H9 (cell line): ENCODE measurements at regions not wholly inside any gene's neighbourhood (a gene's known extent, or its start where the extent isn't known, plus 50 kb on each side); places are given as distances from the start of the nearest gene placed in this dataset.

Experiments
- DNase-seq: peaks from one replicate; pipeline ENCODE4 v3.0.0-alpha.2; 2017
- H2AFZ ChIP-seq: one replicate; pipeline ENCODE4 v1.6.1; 2013; ENCODE audit warnings: mild to moderate bottlenecking, low read length, control low read depth, moderate library complexity
- H2AK5ac ChIP-seq: 2 replicates; pipeline ENCODE4 v1.6.1; 2013; ENCODE audit warnings: low read length, control low read depth, mixed read lengths; ENCODE audit not compliant: insufficient read length
- H2BK120ac ChIP-seq: one replicate; pipeline ENCODE4 v1.6.1; 2013; ENCODE audit warnings: low read depth, mild to moderate bottlenecking, low read length, control low read depth, inconsistent platforms; ENCODE audit not compliant: poor library complexity, severe bottlenecking
- H2BK12ac ChIP-seq: 2 replicates; pipeline ENCODE4 v1.6.1; 2013; ENCODE audit warnings: low read length, control low read depth, mixed read lengths, low read depth; ENCODE audit not compliant: insufficient read length
- H2BK15ac ChIP-seq: 2 replicates; pipeline ENCODE4 v1.6.1; 2013; ENCODE audit warnings: low read depth, low read length, control low read depth
- H2BK20ac ChIP-seq: one replicate; pipeline ENCODE4 v1.6.1; 2013; ENCODE audit warnings: low read depth, mild to moderate bottlenecking, low read length, control low read depth, inconsistent platforms; ENCODE audit not compliant: poor library complexity, severe bottlenecking
- H2BK5ac ChIP-seq: 2 replicates; pipeline ENCODE4 v1.6.1; 2013; ENCODE audit warnings: low read length, control low read depth, mixed read lengths; ENCODE audit not compliant: insufficient read length
- H3K14ac ChIP-seq: 2 replicates; pipeline ENCODE4 v1.6.1; 2013; ENCODE audit warnings: low read length, control low read depth; ENCODE audit not compliant: insufficient read depth
- H3K18ac ChIP-seq: 2 replicates; pipeline ENCODE4 v1.6.1; 2013; ENCODE audit warnings: low read depth, mild to moderate bottlenecking, mixed read lengths, low read length, control low read depth; ENCODE audit not compliant: insufficient read length
- H3K23ac ChIP-seq: 2 replicates; pipeline ENCODE4 v1.6.1; 2013; ENCODE audit warnings: low read length, control low read depth, mixed read lengths, low read depth; ENCODE audit not compliant: insufficient read length
- H3K23me2 ChIP-seq: 2 replicates; pipeline ENCODE4 v1.6.1; 2013; ENCODE audit warnings: low read depth, mild to moderate bottlenecking, mixed read lengths, low read length, control low read depth; ENCODE audit not compliant: insufficient read length, poor library complexity, severe bottlenecking
- H3K27ac ChIP-seq: 2 replicates; pipeline ENCODE4 v1.5.1; 2013; ENCODE audit warnings: low read length, control low read depth, mixed read lengths, low read depth; ENCODE audit not compliant: insufficient read length
- H3K27me3 ChIP-seq: 2 replicates; pipeline ENCODE4 v1.6.1; 2013; ENCODE audit warnings: low read length, control low read depth, inconsistent platforms; ENCODE audit not compliant: insufficient read depth
- H3K4ac ChIP-seq: 2 replicates; pipeline ENCODE4 v1.6.1; 2013; ENCODE audit warnings: low read depth, mild to moderate bottlenecking, control low read depth, inconsistent platforms, low read length, moderate library complexity
- H3K4me1 ChIP-seq: 2 replicates; pipeline ENCODE4 v1.6.1; 2013; ENCODE audit warnings: low read length, control low read depth, inconsistent platforms; ENCODE audit not compliant: insufficient read depth
- H3K4me2 ChIP-seq: 2 replicates; pipeline ENCODE4 v1.6.1; 2013; ENCODE audit warnings: low read length, control low read depth, mixed read lengths; ENCODE audit not compliant: insufficient read length, insufficient read depth
- H3K56ac ChIP-seq: 2 replicates; pipeline ENCODE4 v1.6.1; 2013; ENCODE audit warnings: low read depth, mild to moderate bottlenecking, mixed read lengths, low read length, control low read depth; ENCODE audit not compliant: insufficient read length
- H3K79me1 ChIP-seq: 2 replicates; pipeline ENCODE4 v1.6.1; 2013; ENCODE audit warnings: low read depth, mild to moderate bottlenecking, moderate library complexity, low read length, control low read depth, inconsistent platforms; ENCODE audit not compliant: insufficient read depth, poor library complexity, severe bottlenecking
- H3K79me2 ChIP-seq: 2 replicates; pipeline ENCODE4 v1.6.1; 2013; ENCODE audit warnings: low read length, control low read depth, inconsistent platforms; ENCODE audit not compliant: insufficient read depth
- H3K9ac ChIP-seq: 2 replicates; pipeline ENCODE4 v1.6.1; 2013; ENCODE audit warnings: low read length, control low read depth, mixed read lengths; ENCODE audit not compliant: insufficient read length; ENCODE audit errors: extremely low read depth
- H3K9me3 ChIP-seq: one replicate; pipeline ENCODE4 v1.6.1; 2013; ENCODE audit warnings: low read depth, low read length, inconsistent platforms; ENCODE audit not compliant: control insufficient read depth
- H3T11ph ChIP-seq: one replicate; pipeline ENCODE4 v1.6.1; 2013; ENCODE audit warnings: mild to moderate bottlenecking, low read length, control low read depth, inconsistent platforms
- H4K20me1 ChIP-seq: one replicate; pipeline ENCODE4 v1.6.1; 2013; ENCODE audit not compliant: control insufficient read depth, insufficient read length, insufficient read depth
- H4K5ac ChIP-seq: 2 replicates; pipeline ENCODE4 v1.6.1; 2013; ENCODE audit warnings: low read depth, mild to moderate bottlenecking, mixed read lengths, low read length, control low read depth; ENCODE audit not compliant: insufficient read length
- H4K8ac ChIP-seq: replicated peaks from 2 replicates; pipeline ENCODE4 v1.6.1; 2013; ENCODE audit warnings: low read length, control low read depth, mixed read lengths, low read depth; ENCODE audit not compliant: insufficient read length
- H4K91ac ChIP-seq: 2 replicates; pipeline ENCODE4 v1.6.1; 2013; ENCODE audit warnings: low read depth, mild to moderate bottlenecking, moderate library complexity, mixed read lengths, low read length, control low read depth; ENCODE audit not compliant: insufficient read length
- H3K27ac Mint-ChIP-seq, 3 experiments: 2 replicates in 2 of 3; 3 replicates in 1 of 3; pipeline ENCODE4 v1.8.0; 2020 to 2021; ENCODE audit warnings: mixed read lengths in 3 of 3, mild to moderate bottlenecking in 1 of 3, moderate library complexity in 1 of 3
- H3K27me3 Mint-ChIP-seq: 2 replicates; pipeline ENCODE4 v1.8.0; 2021; ENCODE audit warnings: low read depth, mild to moderate bottlenecking, moderate library complexity, mixed read lengths
- H3K36me3 Mint-ChIP-seq, 3 experiments: 2 replicates in 2 of 3; 3 replicates in 1 of 3; pipeline ENCODE4 v1.8.0; 2020 to 2021; ENCODE audit warnings: low read depth in 3 of 3, mixed read lengths in 3 of 3; ENCODE audit not compliant: insufficient read depth in 1 of 3
- H3K4me1 Mint-ChIP-seq, 2 experiments: 2 replicates each; pipeline ENCODE4 v1.8.0; 2020; ENCODE audit warnings: mixed read lengths in 2 of 2
- H3K4me3 Mint-ChIP-seq, 2 experiments: 2 replicates in 1 of 2; 3 replicates in 1 of 2; pipeline ENCODE4 v1.8.0; 2020 to 2021; ENCODE audit warnings: mild to moderate bottlenecking in 2 of 2, mixed read lengths in 2 of 2, moderate library complexity in 1 of 2
- H3K9me3 Mint-ChIP-seq, 2 experiments: 2 replicates in 1 of 2; 3 replicates in 1 of 2; pipeline ENCODE4 v1.8.0; 2020; ENCODE audit warnings: mild to moderate bottlenecking in 2 of 2, mixed read lengths in 2 of 2, moderate library complexity in 1 of 2
- WGBS: extraction: QIAGEN DNeasy Blood & Tissue Kit; methylation state at CpG from one replicate; pipeline ENCODE4 v1.1.7; 2013; ENCODE audit warnings: missing lambda C conversion rate, low lambda C conversion rate, mixed read lengths; ENCODE audit not compliant: insufficient read length; ENCODE audit errors: extremely low coverage; 5-methylcytosine and 5-hydroxymethylcytosine counted together
- TF ChIP-seq, protein P1 (sequence below): fragments of 200-600 bp; sonication (generic); conservative IDR thresholded peaks from 3 replicates; pipeline ENCODE4 v1.8.0; 2021; ENCODE audit warnings: antibody characterized with exemption, mild to moderate bottlenecking

DNA sequence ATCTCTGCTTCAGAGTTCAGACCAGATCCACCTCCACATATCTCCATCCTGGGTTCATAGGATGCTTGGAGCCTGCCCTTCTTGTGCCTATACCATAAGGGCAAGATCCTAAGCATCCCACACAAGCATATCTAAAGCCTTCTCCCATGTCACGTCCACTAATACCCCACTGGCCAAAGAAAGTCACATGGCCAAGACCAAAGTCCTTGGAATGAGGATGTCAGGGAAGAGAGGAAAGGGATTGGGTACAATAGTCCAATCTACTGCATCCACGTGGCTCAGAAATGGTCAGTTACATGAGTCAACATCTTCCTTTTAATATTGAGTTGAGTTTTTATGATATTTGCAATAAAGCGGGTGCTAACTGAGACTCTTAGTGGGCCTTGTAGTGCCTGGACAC is 515.9 kb upstream of the SULF2 start:
- H3K9me3 ChIP-seq = no peaks in the 10 kb centered on the region
- H2BK12ac ChIP-seq = no peak overlapping the region
- H3K23me2 ChIP-seq = no peaks in the 10 kb centered on the region
- no peak overlapping the region for H2AFZ ChIP-seq
- peaks cover 6% of the 10 kb centered on the region for H3K27me3 Mint-ChIP-seq
- no peak overlapping the region for H3K4me3 Mint-ChIP-seq
- H3K14ac ChIP-seq = no peak overlapping the region
- no peak overlapping the region for H2BK5ac ChIP-seq
- H4K8ac ChIP-seq = no peak overlapping the region
- WGBS = no CpG with 5 or more reads among the region's 3 CpGs
- H2BK15ac ChIP-seq = no peak overlapping the region
- no peak overlapping the region for H3K27ac Mint-ChIP-seq
- H3T11ph ChIP-seq = no peak overlapping the region
- no peaks in the 10 kb centered on the region for H3K27me3 ChIP-seq
- H3K79me1 ChIP-seq = no peaks in the 10 kb centered on the region
- no peak overlapping the region for H2AK5ac ChIP-seq
- no peak overlapping the region for H3K27ac ChIP-seq
- peaks cover 0 to 9% (median 0%) of the 10 kb centered on the region in 3 experiments; a peak in 2 of 7 replicates for H3K36me3 Mint-ChIP-seq
- peaks cover 14 to 17% of the 10 kb centered on the region in 2 experiments for H3K4me1 Mint-ChIP-seq
- no peak overlapping the region for H3K18ac ChIP-seq
- H3K56ac ChIP-seq = no peak overlapping the region
- no peak overlapping the region for H2BK20ac ChIP-seq
- H3K9ac ChIP-seq = no peak overlapping the region
- H2BK120ac ChIP-seq = no peak overlapping the region
- no peak overlapping the region for H3K4ac ChIP-seq
- TF ChIP-seq, protein P1, sequence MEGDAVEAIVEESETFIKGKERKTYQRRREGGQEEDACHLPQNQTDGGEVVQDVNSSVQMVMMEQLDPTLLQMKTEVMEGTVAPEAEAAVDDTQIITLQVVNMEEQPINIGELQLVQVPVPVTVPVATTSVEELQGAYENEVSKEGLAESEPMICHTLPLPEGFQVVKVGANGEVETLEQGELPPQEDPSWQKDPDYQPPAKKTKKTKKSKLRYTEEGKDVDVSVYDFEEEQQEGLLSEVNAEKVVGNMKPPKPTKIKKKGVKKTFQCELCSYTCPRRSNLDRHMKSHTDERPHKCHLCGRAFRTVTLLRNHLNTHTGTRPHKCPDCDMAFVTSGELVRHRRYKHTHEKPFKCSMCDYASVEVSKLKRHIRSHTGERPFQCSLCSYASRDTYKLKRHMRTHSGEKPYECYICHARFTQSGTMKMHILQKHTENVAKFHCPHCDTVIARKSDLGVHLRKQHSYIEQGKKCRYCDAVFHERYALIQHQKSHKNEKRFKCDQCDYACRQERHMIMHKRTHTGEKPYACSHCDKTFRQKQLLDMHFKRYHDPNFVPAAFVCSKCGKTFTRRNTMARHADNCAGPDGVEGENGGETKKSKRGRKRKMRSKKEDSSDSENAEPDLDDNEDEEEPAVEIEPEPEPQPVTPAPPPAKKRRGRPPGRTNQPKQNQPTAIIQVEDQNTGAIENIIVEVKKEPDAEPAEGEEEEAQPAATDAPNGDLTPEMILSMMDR = no peak
- no peak overlapping the region for H3K23ac ChIP-seq
- no peaks in the 10 kb centered on the region for H3K79me2 ChIP-seq
- H4K91ac ChIP-seq = no peak overlapping the region
- no peak overlapping the region for H4K5ac ChIP-seq
- no peaks in the 10 kb centered on the region; a peak in 2 of 5 replicates for H3K9me3 Mint-ChIP-seq
- H3K4me1 ChIP-seq = no peaks in the 10 kb centered on the region
- DNase-seq = no peak
- H3K4me2 ChIP-seq = no peak overlapping the region
- H4K20me1 ChIP-seq = no peaks in the 10 kb centered on the region
